Hepatocyte (in vitro differentiated cells): ENCODE measurements at regions not wholly inside any gene's neighbourhood (a gene's known extent, or its start where the extent isn't known, plus 50 kb on each side); places are given as distances from the start of the nearest gene placed in this dataset.

ENCODE experiments used
- EZH2 ChIP-seq: fragments of 200-600 bp; sonication (generic); IDR thresholded peaks from 2 replicates; pipeline ENCODE4 v1.6.1; 2016; ENCODE audit warnings: antibody characterized with exemption, mild to moderate bottlenecking, borderline replicate concordance
- TF ChIP-seq, protein P1 (sequence below): fragments of 200-600 bp; sonication (generic); IDR thresholded peaks from 2 replicates; pipeline ENCODE4 v1.5.1; 2016; ENCODE audit warnings: antibody characterized with exemption, mild to moderate bottlenecking; ENCODE audit not compliant: poor library complexity

DNA sequence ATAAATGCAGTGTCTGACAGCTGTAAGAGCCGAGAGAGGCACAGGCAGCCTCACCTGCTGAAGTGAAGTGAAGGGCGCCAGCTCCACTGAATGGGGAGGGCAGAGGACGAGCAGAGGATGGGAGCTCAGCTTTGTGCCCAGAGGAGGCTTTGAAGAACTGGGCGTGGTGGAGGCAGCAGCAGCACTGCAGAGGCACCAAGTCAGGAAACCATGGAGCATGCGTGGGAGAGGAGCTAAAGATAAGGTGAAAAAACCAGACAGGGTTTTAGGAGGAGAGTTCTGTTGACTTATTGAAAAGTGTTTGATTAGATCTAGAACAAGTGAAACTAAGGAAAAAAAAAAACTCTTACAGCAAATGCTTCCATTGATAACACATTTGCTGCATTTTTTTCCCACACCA lies 216.4 kb downstream of the CXCL12 start:
- TF ChIP-seq, protein P1, sequence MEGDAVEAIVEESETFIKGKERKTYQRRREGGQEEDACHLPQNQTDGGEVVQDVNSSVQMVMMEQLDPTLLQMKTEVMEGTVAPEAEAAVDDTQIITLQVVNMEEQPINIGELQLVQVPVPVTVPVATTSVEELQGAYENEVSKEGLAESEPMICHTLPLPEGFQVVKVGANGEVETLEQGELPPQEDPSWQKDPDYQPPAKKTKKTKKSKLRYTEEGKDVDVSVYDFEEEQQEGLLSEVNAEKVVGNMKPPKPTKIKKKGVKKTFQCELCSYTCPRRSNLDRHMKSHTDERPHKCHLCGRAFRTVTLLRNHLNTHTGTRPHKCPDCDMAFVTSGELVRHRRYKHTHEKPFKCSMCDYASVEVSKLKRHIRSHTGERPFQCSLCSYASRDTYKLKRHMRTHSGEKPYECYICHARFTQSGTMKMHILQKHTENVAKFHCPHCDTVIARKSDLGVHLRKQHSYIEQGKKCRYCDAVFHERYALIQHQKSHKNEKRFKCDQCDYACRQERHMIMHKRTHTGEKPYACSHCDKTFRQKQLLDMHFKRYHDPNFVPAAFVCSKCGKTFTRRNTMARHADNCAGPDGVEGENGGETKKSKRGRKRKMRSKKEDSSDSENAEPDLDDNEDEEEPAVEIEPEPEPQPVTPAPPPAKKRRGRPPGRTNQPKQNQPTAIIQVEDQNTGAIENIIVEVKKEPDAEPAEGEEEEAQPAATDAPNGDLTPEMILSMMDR, result no peak
- TF ChIP-seq EZH2, result no peak
